Frontal cortex (tissue), 3 donors: ENCODE measurements at regions not wholly inside any gene's neighbourhood (a gene's known extent, or its start where the extent isn't known, plus 50 kb on each side); places are given as distances from the start of the nearest gene placed in this dataset.

ENCODE experiments used
- DNase-seq, 2 donors: peaks; one replicate each; pipeline ENCODE4 v3.0.0; 2012; ENCODE audit warnings: low spot score in 2 of 2
- FAIRE-seq: peaks from 2 replicates; lab custom pipeline; 2012; peaks lifted over from hg19 to GRCh38; lab: Jason Lieb, UNC
- donor health status: control.
- donor health status: control.
- donor health status: control.

GRCh38 chr9:13626601-13627000 lies 347.1 kb upstream of the MPDZ start:
- FAIRE-seq (no peak), DNase-seq (no peak)

- DNase-seq: no peak
- FAIRE-seq: no peak
Observed at GRCh38 chr9:13621872-13622564, 342.5 kb upstream of the MPDZ start.

- no peak for FAIRE-seq
Observed at GRCh38 chr9:13616491-13617035, 337.1 kb upstream of the MPDZ start.

GRCh38 chr9:13615660-13616490 lies 336.4 kb upstream of the MPDZ start:
- no peak for FAIRE-seq
- DNase-seq: no peak

More at GRCh38 chr9:13616491-13617035, 337.1 kb upstream of the MPDZ start:
- no peak for DNase-seq

- no peak for FAIRE-seq
- DNase-seq: no peak
Observed at GRCh38 chr9:13614060-13614459, 334.6 kb upstream of the MPDZ start.

- DNase-seq (no peak), FAIRE-seq (no peak)
Observed at GRCh38 chr9:13613296-13613695, 333.8 kb upstream of the MPDZ start.

- DNase-seq (no peak), FAIRE-seq (no peak)
Observed at GRCh38 chr9:13608451-13608850, 329.0 kb upstream of the MPDZ start.

- no peak for FAIRE-seq
- DNase-seq: no peak
Observed at GRCh38 chr9:13607481-13608441, 328.3 kb upstream of the MPDZ start.

- no peak for FAIRE-seq
Observed at GRCh38 chr9:13606586-13606985, 327.1 kb upstream of the MPDZ start.

GRCh38 chr9:13603921-13604320 lies 324.4 kb upstream of the MPDZ start:
- FAIRE-seq (no peak), DNase-seq (no peak)

More at GRCh38 chr9:13606586-13606985, 327.1 kb upstream of the MPDZ start:
- DNase-seq: no peak

- FAIRE-seq (no peak), DNase-seq (no peak)
Observed at GRCh38 chr9:13598738-13599137, 319.2 kb upstream of the MPDZ start.

GRCh38 chr9:13597427-13597826 lies 317.9 kb upstream of the MPDZ start:
- DNase-seq (no peak), FAIRE-seq (no peak)

- DNase-seq: no peak
- FAIRE-seq: no peak
Observed at GRCh38 chr9:13597004-13597403, 317.5 kb upstream of the MPDZ start.

- DNase-seq (no peak), FAIRE-seq (no peak)
Observed at GRCh38 chr9:13596383-13596970, 317.0 kb upstream of the MPDZ start.

GRCh38 chr9:13590996-13591395 lies 311.5 kb upstream of the MPDZ start:
- FAIRE-seq (no peak), DNase-seq (no peak)

- DNase-seq (no peak), FAIRE-seq (no peak)
Observed at GRCh38 chr9:13589034-13589737, 309.7 kb upstream of the MPDZ start.

- DNase-seq: no peak
- FAIRE-seq: no peak
Observed at GRCh38 chr9:13588151-13589033, 308.9 kb upstream of the MPDZ start.

- no peak for DNase-seq
Observed at GRCh38 chr9:13587571-13587970, 308.1 kb upstream of the MPDZ start.

More at GRCh38 chr9:13587571-13587970, 308.1 kb upstream of the MPDZ start:
- FAIRE-seq: no peak
